Osteocyte (in vitro differentiated cells): ENCODE measurements at regions not wholly inside any gene's neighbourhood (a gene's known extent, or its start where the extent isn't known, plus 50 kb on each side); places are given as distances from the start of the nearest gene placed in this dataset.

Experiments used
- DNase-seq: peaks from one replicate; pipeline ENCODE4 v3.0.0; 2021; ENCODE audit warnings: mixed read lengths; ENCODE audit not compliant: unreplicated experiment; ENCODE audit errors: extremely low spot score
- H3K27ac Mint-ChIP-seq: one replicate; pipeline ENCODE4 v1.8.0; 2021; ENCODE audit warnings: mild to moderate bottlenecking, mixed read lengths; ENCODE audit not compliant: unreplicated experiment
- H3K27me3 Mint-ChIP-seq: one replicate; pipeline ENCODE4 v1.8.0; 2021; ENCODE audit warnings: mixed read lengths; ENCODE audit not compliant: unreplicated experiment
- H3K36me3 Mint-ChIP-seq: one replicate; pipeline ENCODE4 v1.8.0; 2021; ENCODE audit warnings: mixed read lengths; ENCODE audit not compliant: unreplicated experiment
- H3K4me1 Mint-ChIP-seq: one replicate; pipeline ENCODE4 v1.8.0; 2021; ENCODE audit warnings: mixed read lengths; ENCODE audit not compliant: unreplicated experiment
- H3K4me3 Mint-ChIP-seq: one replicate; pipeline ENCODE4 v1.8.0; 2021; ENCODE audit warnings: mild to moderate bottlenecking, moderate library complexity, mixed read lengths; ENCODE audit not compliant: unreplicated experiment
- H3K9me3 Mint-ChIP-seq: one replicate; pipeline ENCODE4 v1.8.0; 2021; ENCODE audit warnings: mixed read lengths; ENCODE audit not compliant: unreplicated experiment
- CTCF ChIP-seq: fragments of 200-600 bp; sonication (generic); IDR thresholded peaks from 2 replicates; pipeline ENCODE4 v1.5.0; 2021; ENCODE audit warnings: antibody characterized with exemption, mild to moderate bottlenecking, moderate library complexity

GRCh38 chr1:98044766-98045165 is 123.9 kb upstream of the DPYD start:
- H3K4me3 Mint-ChIP-seq = peak overlapping the region; percentile 88
- H3K27ac Mint-ChIP-seq = peak overlapping the region; percentile 78
- DNase-seq = no peak
- TF ChIP-seq CTCF = no peak
- H3K27me3 Mint-ChIP-seq = peaks cover 4% of the 10 kb centered on the region
- no peaks in the 10 kb centered on the region for H3K36me3 Mint-ChIP-seq
- peaks cover 52% of the 10 kb centered on the region for H3K4me1 Mint-ChIP-seq
- H3K9me3 Mint-ChIP-seq = no peaks in the 10 kb centered on the region

- Mint-ChIP-seq H3K27me3 (no peaks in the 10 kb centered on the region), H3K9me3 (no peaks in the 10 kb centered on the region)
Observed at GRCh38 chr1:98044071-98044697, 123.3 kb upstream of the DPYD start.

GRCh38 chr1:98035602-98036002 is 114.8 kb upstream of the DPYD start:
- Mint-ChIP-seq H3K9me3 (no peaks in the 10 kb centered on the region), H3K4me1 (peaks cover 42% of the 10 kb centered on the region), H3K4me3 (no peak overlapping the region), H3K27ac (peak overlapping the region; percentile 43), H3K36me3 (no peaks in the 10 kb centered on the region), H3K27me3 (no peaks in the 10 kb centered on the region)
- no peak for TF ChIP-seq CTCF
- no peak for DNase-seq

More at GRCh38 chr1:98044071-98044697, 123.3 kb upstream of the DPYD start:
- H3K36me3 Mint-ChIP-seq = no peaks in the 10 kb centered on the region
- no peak for TF ChIP-seq CTCF
- DNase-seq = no peak
- H3K4me1 Mint-ChIP-seq = peaks cover 48% of the 10 kb centered on the region
- H3K27ac Mint-ChIP-seq = peak overlapping the region; percentile 78
- peak overlapping the region; percentile 88 for H3K4me3 Mint-ChIP-seq

- peaks cover 47% of the 10 kb centered on the region for H3K4me1 Mint-ChIP-seq
- no peak overlapping the region for H3K4me3 Mint-ChIP-seq
- no peaks in the 10 kb centered on the region for H3K9me3 Mint-ChIP-seq
- H3K27ac Mint-ChIP-seq = peak overlapping the region; percentile 81
- no peak for DNase-seq
- TF ChIP-seq CTCF = no peak
- no peaks in the 10 kb centered on the region for H3K27me3 Mint-ChIP-seq
- H3K36me3 Mint-ChIP-seq = no peaks in the 10 kb centered on the region
Observed at GRCh38 chr1:98034505-98034904, 113.7 kb upstream of the DPYD start.

- peaks cover 52% of the 10 kb centered on the region for H3K4me1 Mint-ChIP-seq
- no peak for DNase-seq
- no peaks in the 10 kb centered on the region for H3K36me3 Mint-ChIP-seq
- no peaks in the 10 kb centered on the region for H3K27me3 Mint-ChIP-seq
- H3K4me3 Mint-ChIP-seq = no peak overlapping the region
- H3K9me3 Mint-ChIP-seq = no peaks in the 10 kb centered on the region
- TF ChIP-seq CTCF = no peak
- H3K27ac Mint-ChIP-seq = peak overlapping the region; percentile 44
Observed at GRCh38 chr1:98032958-98033357, 112.1 kb upstream of the DPYD start.
